ENCODE measurements at regions not wholly inside any gene's neighbourhood (a gene's known extent, or its start where the extent isn't known, plus 50 kb on each side); places are given as distances from the start of the nearest gene placed in this dataset.

DNA sequence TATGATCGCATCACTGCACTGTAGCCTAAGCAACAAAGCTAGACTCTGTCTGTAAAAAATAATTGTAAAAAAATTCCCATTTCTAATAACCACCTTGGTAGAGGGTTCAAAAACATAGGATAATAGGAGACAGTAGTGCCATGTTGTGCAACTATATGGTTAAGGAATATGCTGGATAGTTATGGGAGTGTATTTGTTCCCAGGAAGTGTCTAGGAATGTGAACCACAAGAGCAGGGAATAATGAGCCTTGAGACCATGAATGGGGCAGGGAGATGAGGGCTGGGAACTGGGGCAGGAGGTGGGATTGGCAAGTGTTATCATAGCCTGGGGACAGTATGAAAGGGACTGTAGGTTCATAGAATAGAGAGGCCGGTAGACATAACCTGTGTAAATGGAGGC is 50.4 kb downstream of the RUSC2 start:
- DNase-seq = no peak

DNA sequence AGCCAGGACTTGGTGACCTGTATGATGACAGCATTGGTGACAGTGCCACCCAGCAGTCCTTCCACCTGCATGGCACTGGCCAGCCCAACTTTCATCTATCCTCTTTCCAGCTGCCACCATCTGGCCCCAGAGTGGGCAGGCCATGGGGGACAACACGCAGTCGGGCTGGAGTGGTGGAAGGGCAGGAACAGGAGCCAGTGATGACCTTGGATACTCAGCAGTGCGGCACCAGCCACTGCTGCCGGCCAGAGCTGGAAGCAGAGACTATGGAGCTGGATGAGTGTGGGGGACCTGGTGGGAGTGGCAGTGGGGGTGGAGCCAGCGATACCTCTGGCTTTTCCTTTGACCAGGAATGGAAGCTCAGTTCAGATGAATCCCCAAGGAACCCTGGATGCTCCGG is 56.9 kb downstream of the RUSC2 start:
- DNase-seq = no peak

- no peak for DNase-seq
These were observed 57.1 kb upstream of the TESK1 start for GRCh38 chr9:35547889-35548418.

GRCh38 chr9:35548571-35548970 is 56.5 kb upstream of the TESK1 start:
- DNase-seq = no peak

DNA sequence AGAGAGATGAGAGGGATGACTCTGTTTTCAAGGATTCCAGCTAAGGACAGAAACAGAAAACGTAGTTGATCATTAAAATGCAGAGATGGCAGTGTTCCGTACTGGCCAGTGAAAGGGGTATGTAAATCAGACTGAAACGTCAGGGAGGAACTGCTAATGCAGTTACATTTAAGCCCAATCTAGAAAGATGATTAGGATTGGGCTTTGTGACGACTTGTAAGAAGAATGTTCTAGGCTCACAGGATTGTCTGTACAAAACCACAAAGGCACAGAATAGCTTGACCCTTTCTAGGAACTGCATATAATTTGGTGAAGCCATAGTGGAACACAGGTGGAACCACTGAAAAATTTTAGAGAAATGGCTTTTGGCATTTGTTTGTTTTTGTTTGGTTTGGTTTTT is 55.6 kb upstream of the TESK1 start:
- DNase-seq = no peak

DNA sequence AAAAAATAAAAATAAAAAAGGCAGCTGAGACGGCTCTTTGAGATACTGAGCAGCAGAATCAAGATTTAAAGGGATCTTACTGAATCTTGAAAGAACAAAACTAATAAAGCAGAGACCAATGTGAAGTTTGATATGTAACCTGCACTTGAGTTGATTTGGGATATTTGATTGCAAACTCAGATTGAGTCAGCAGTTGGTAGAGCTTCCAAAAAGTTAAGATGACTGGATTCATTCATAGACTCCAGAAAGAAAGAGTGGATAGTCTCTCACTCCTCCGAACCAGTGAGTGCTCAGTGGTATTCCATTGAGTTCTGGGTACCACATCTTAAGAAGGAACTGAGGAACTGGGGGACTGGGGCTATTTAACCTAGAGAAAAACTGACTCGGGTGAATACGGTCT is 52.7 kb upstream of the TESK1 start:
- DNase-seq = no peak

- no peak for DNase-seq
These were observed 52.2 kb upstream of the TESK1 start for GRCh38 chr9:35552837-35553236.

DNA sequence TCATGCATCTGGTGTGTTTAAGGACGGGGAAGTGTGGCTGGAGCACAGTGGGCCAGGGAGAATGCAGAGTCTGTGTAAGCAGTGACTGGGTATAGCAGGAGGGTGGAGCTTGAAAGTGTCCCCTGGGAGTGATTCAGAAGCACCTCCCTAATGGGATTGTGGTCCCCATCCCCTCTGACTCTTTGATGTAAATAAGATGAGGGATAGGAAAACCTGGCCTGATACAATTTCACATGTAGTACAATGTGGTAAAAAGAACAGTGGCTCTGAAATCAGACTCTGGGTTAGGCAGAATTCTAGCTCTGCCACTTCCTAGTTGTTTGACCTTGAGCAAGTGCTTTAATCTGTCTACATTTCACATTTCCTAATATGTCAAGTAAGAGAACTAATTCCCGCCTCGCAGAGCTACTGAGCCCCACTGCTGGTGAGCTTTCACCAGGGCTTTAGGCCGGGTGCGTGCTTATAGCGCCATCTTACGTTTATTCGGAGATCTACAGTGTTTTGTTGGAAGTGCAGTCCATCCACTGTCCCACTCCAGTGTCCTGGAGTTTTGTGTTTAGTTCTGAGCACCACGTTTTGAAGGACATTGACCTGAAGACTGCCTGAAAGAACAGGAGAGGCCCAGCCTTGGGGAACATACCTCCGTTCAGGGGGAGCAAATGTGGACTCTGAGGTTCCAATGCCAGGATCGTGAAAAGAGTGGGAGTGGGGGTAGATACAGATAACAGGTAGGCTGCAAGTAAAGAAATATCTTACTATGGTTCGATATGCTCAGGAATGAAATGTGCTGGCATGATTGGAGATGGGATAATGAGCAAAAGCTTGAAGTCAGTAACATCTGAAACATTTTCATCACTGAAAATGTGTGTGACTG is 51.2 kb upstream of the TESK1 start:
- DNase-seq = peak; percentile 12 to 50

- DNase-seq = no peak
These were observed 49.8 kb upstream of the TESK1 start for GRCh38 chr9:35555246-35555701.
